Lung (tissue), 11 donors: ENCODE measurements at regions not wholly inside any gene's neighbourhood (a gene's known extent, or its start where the extent isn't known, plus 50 kb on each side); places are given as distances from the start of the nearest gene placed in this dataset.
"Not testable (repeated sequence)": the region's sequence is repeated elsewhere in the genome, so short reads cannot be mapped to it uniquely, and the experiment has no call there.

Experiments
- ATAC-seq: fragments of 200-7000 bp; cut with Tn5 transposase; one replicate; pipeline ENCODE4 v1.9.1; 2020; ENCODE audit warnings: moderate number of reproducible peaks; ENCODE audit not compliant: insufficient read depth, low FRiP score
- DNase-seq, 3 donors: peaks; one replicate each; pipeline ENCODE4 v3.0.0-alpha.2; 2013 to 2017
- H3K27ac ChIP-seq, 2 donors: one replicate each; pipeline ENCODE4 v1.5.1; 2013; ENCODE audit warnings: mild to moderate bottlenecking in 2 of 2, moderate library complexity in 2 of 2, control low read depth in 1 of 2, inconsistent platforms in 1 of 2, low read depth in 1 of 2, low read length in 1 of 2
- H3K27me3 ChIP-seq, 3 donors: one replicate each; pipeline ENCODE4 v1.5.1; 2013; ENCODE audit warnings: low read length in 2 of 3; ENCODE audit not compliant: control insufficient read depth in 3 of 3, insufficient read depth in 3 of 3
- H3K36me3 ChIP-seq, 4 donors: one replicate each; pipeline ENCODE4 v1.5.1; 2013; ENCODE audit warnings: low read length in 4 of 4, mild to moderate bottlenecking in 1 of 4, moderate library complexity in 1 of 4; ENCODE audit not compliant: control insufficient read depth in 4 of 4, insufficient read depth in 4 of 4
- H3K4me1 ChIP-seq, 5 donors: one replicate each; pipeline ENCODE4 v1.5.1; 2013; ENCODE audit warnings: low read length in 5 of 5, mild to moderate bottlenecking in 2 of 5, moderate library complexity in 1 of 5; ENCODE audit not compliant: control insufficient read depth in 5 of 5, insufficient read depth in 5 of 5
- H3K4me3 ChIP-seq: one replicate; pipeline ENCODE4 v1.5.1; 2013; ENCODE audit warnings: mild to moderate bottlenecking, control low read depth, moderate library complexity
- H3K9ac ChIP-seq, 2 donors: one replicate each; pipeline ENCODE4 v1.5.1; 2013; ENCODE audit warnings: low read length in 2 of 2, control low read depth in 1 of 2; ENCODE audit not compliant: insufficient read depth in 1 of 2
- H3K9me3 ChIP-seq, 4 donors: one replicate each; pipeline ENCODE4 v1.5.1; 2013; ENCODE audit warnings: low read length in 3 of 4, mild to moderate bottlenecking in 1 of 4, moderate library complexity in 1 of 4; ENCODE audit not compliant: control insufficient read depth in 4 of 4, insufficient read depth in 3 of 4
- WGBS, 2 donors: extraction: QIAGEN DNeasy Blood & Tissue Kit; methylation state at CpG; one replicate each; pipeline ENCODE4 v1.1.7; 2013; 5-methylcytosine and 5-hydroxymethylcytosine counted together
- TF ChIP-seq, protein P1 (sequence below): IDR thresholded peaks from 2 replicates; pipeline ENCODE4 v1.5.1; 2012; ENCODE audit warnings: mild to moderate bottlenecking; ENCODE audit errors: control extremely low read depth, extremely low read depth
- donor health status: control.
- donor health status: control.
- donor health status: Bipolar disorder and iron deficiency.
- donor health status: healthy.
- donor health status: DM: yes; HTN: yes; CAD: no.

DNA sequence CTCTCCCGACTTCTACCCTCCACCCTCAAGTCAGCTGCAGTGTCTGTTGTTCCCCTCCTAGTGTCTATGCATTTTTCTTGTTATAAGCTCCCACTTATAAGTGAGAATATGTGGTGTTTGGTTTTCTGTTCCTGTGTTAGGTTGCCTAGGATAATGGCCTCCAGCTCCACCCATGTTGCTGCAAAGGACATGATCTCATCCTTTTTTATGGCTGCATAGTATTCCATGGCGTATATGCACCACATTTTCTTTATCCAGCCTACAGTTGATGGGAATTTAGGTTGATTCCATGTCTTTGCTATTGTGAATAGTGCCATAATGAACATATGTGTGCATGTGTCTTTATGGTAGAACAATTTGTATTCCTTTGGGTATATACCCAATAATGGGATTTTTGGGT lies 80.7 kb downstream of the SPTSSA start:
- not testable (repeated sequence) for H3K36me3 ChIP-seq

GRCh38 chr14:34380471-34380845 lies 81.6 kb downstream of the SPTSSA start:
- peaks cover 0 to 6% (median 0%) of the 10 kb centered on the region in 5 donors for H3K4me1 ChIP-seq

More for the DNA sequence above, 80.7 kb downstream of the SPTSSA start:
- H3K27ac ChIP-seq, H3K4me3 ChIP-seq, H3K9ac ChIP-seq, H3K4me1 ChIP-seq, H3K9me3 ChIP-seq, ATAC-seq, H3K27me3 ChIP-seq, DNase-seq: not testable (repeated sequence)
- 95 to 99% methylated on average over 2 of the region's 2 CpGs for WGBS, 2 donors

GRCh38 chr14:34379816-34380470 lies 82.1 kb downstream of the SPTSSA start:
- peak; percentile 8 for ATAC-seq
- peaks cover 0 to 6% (median 0%) of the 10 kb centered on the region in 5 donors for H3K4me1 ChIP-seq
- no peak for DNase-seq
- TF ChIP-seq, protein P1, sequence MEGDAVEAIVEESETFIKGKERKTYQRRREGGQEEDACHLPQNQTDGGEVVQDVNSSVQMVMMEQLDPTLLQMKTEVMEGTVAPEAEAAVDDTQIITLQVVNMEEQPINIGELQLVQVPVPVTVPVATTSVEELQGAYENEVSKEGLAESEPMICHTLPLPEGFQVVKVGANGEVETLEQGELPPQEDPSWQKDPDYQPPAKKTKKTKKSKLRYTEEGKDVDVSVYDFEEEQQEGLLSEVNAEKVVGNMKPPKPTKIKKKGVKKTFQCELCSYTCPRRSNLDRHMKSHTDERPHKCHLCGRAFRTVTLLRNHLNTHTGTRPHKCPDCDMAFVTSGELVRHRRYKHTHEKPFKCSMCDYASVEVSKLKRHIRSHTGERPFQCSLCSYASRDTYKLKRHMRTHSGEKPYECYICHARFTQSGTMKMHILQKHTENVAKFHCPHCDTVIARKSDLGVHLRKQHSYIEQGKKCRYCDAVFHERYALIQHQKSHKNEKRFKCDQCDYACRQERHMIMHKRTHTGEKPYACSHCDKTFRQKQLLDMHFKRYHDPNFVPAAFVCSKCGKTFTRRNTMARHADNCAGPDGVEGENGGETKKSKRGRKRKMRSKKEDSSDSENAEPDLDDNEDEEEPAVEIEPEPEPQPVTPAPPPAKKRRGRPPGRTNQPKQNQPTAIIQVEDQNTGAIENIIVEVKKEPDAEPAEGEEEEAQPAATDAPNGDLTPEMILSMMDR: no peak
- no peak overlapping the region for H3K4me3 ChIP-seq
- H3K27me3 ChIP-seq: no peaks in the 10 kb centered on the region
- H3K9ac ChIP-seq: no peak overlapping the region
- 48 to 60% methylated on average over 4 of the region's 4 CpGs for WGBS, 2 donors
- H3K36me3 ChIP-seq: no peaks in the 10 kb centered on the region
- H3K9me3 ChIP-seq: no peaks in the 10 kb centered on the region
- H3K27ac ChIP-seq: peak overlapping the region in 1 of 2 donors; percentile 61

More at GRCh38 chr14:34380471-34380845, 81.6 kb downstream of the SPTSSA start:
- H3K4me3 ChIP-seq: no peak overlapping the region
- DNase-seq: no peak
- no peaks in the 10 kb centered on the region for H3K36me3 ChIP-seq
- H3K27me3 ChIP-seq: no peaks in the 10 kb centered on the region
- H3K27ac ChIP-seq: no peak overlapping the region
- TF ChIP-seq, protein P1: no peak
- WGBS, 2 donors: 76 to 85% methylated on average over 4 of the region's 4 CpGs
- H3K9me3 ChIP-seq: no peaks in the 10 kb centered on the region
- no peak for ATAC-seq
- H3K9ac ChIP-seq: no peak overlapping the region

DNA sequence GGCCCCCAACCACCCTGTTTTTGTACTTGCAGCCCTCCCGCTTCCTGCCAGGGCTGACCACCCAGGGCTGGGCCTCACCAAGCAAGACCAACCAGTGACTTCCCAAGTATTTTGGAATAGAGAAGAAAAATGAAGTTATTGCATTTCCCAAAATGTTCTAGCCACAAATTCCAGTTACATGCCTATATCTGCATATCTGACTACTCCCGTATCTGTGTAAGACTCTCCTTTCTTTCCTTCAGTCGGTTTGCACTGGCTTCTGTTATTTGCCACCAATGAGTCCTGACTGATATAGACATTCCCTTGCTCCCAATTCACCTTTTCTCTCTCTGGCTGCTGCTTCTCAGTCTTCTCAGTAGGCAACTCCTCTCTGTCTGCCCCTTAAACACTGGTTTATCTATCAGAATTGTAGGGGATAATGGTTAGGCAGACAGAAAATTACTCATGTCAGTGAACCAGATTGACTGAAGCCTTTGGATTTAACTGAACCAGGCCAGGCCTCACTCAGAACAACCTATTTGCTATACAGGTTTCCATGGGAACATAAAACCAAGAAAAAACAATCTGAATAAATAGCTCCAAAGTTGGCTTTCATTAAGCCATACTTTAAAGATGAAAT lies 85.3 kb downstream of the SPTSSA start:
- no peak for ATAC-seq
- H3K4me1 ChIP-seq: peaks cover 0 to 8% (median 0%) of the 10 kb centered on the region in 5 donors
- peak overlapping the region in 1 of 2 donors; percentile 88 for H3K27ac ChIP-seq

More for the DNA sequence above, 85.3 kb downstream of the SPTSSA start:
- Histone ChIP-seq H3K9me3 (no peaks in the 10 kb centered on the region), H3K27me3 (no peaks in the 10 kb centered on the region), H3K36me3 (no peaks in the 10 kb centered on the region), H3K9ac (no peak overlapping the region), H3K4me3 (no peak overlapping the region)
- TF ChIP-seq, protein P1: no peak
- WGBS, 2 donors: 92 to 97% methylated on average over 3 of the region's 3 CpGs
- no peak for DNase-seq
